ENCODE measurements at regions not wholly inside any gene's neighbourhood (a gene's known extent, or its start where the extent isn't known, plus 50 kb on each side); places are given as distances from the start of the nearest gene placed in this dataset.

GRCh38 chr10:31721096-31721495 lies 207.5 kb downstream of the ARHGAP12 start:
- no peak overlapping the region for H3K4me3 ChIP-seq (ENCODE audit: low read depth in 1 of 5, low read length in 5 of 5)
- H3K9me3 ChIP-seq (ENCODE audit: control insufficient read depth in 5 of 5, low read length in 5 of 5) = no peaks in the 10 kb centered on the region
- no peaks in the 10 kb centered on the region for H3K36me3 ChIP-seq (ENCODE audit: control insufficient read depth in 5 of 5, insufficient read depth in 5 of 5, low read length in 5 of 5)
- no peak overlapping the region for H3K9ac ChIP-seq (ENCODE audit: low read length in 5 of 5)
- no peak overlapping the region for H3K27ac ChIP-seq (ENCODE audit: low read depth, low read length)
- H3K4me1 ChIP-seq (ENCODE audit: control insufficient read depth in 5 of 5, insufficient read depth in 5 of 5, low read length in 5 of 5) = no peaks in the 10 kb centered on the region
- no peaks in the 10 kb centered on the region for H3K27me3 ChIP-seq (ENCODE audit: control insufficient read depth in 5 of 5, insufficient read depth in 4 of 5, low read length in 5 of 5)

GRCh38 chr10:31720546-31720945 lies 208.1 kb downstream of the ARHGAP12 start:
- H3K27me3 ChIP-seq (ENCODE audit: control insufficient read depth in 5 of 5, insufficient read depth in 4 of 5, low read length in 5 of 5) = no peaks in the 10 kb centered on the region
- no peaks in the 10 kb centered on the region for H3K36me3 ChIP-seq (ENCODE audit: control insufficient read depth in 5 of 5, insufficient read depth in 5 of 5, low read length in 5 of 5)
- H3K4me3 ChIP-seq (ENCODE audit: low read depth in 1 of 5, low read length in 5 of 5) = no peak overlapping the region
- H3K27ac ChIP-seq (ENCODE audit: low read depth, low read length) = no peak overlapping the region
- no peak overlapping the region for H3K9ac ChIP-seq (ENCODE audit: low read length in 5 of 5)
- H3K4me1 ChIP-seq (ENCODE audit: control insufficient read depth in 5 of 5, insufficient read depth in 5 of 5, low read length in 5 of 5) = no peaks in the 10 kb centered on the region
- H3K9me3 ChIP-seq (ENCODE audit: control insufficient read depth in 5 of 5, low read length in 5 of 5) = no peaks in the 10 kb centered on the region

- H3K9me3 ChIP-seq (ENCODE audit: control insufficient read depth in 5 of 5, low read length in 5 of 5) = peaks cover 3 to 24% (median 9%) of the 10 kb centered on the region in 5 donors
- no peak overlapping the region for H3K4me3 ChIP-seq (ENCODE audit: low read depth in 1 of 5, low read length in 5 of 5)
- peaks cover 14 to 52% (median 47%) of the 10 kb centered on the region in 5 donors for H3K4me1 ChIP-seq (ENCODE audit: control insufficient read depth in 5 of 5, insufficient read depth in 5 of 5, low read length in 5 of 5)
- peak overlapping the region; percentile 84 for H3K27ac ChIP-seq (ENCODE audit: low read depth, low read length)
- H3K27me3 ChIP-seq (ENCODE audit: control insufficient read depth in 5 of 5, insufficient read depth in 4 of 5, low read length in 5 of 5) = no peaks in the 10 kb centered on the region
- H3K36me3 ChIP-seq (ENCODE audit: control insufficient read depth in 5 of 5, insufficient read depth in 5 of 5, low read length in 5 of 5) = no peaks in the 10 kb centered on the region
- H3K9ac ChIP-seq (ENCODE audit: low read length in 5 of 5) = no peak overlapping the region
Measured at GRCh38 chr10:31709476-31709875, 219.2 kb downstream of the ARHGAP12 start.

GRCh38 chr10:31709028-31709427 lies 219.6 kb downstream of the ARHGAP12 start:
- Histone ChIP-seq H3K4me3 (ENCODE audit: low read depth in 1 of 5, low read length in 5 of 5) (no peak overlapping the region), H3K36me3 (ENCODE audit: control insufficient read depth in 5 of 5, insufficient read depth in 5 of 5, low read length in 5 of 5) (no peaks in the 10 kb centered on the region), H3K9ac (ENCODE audit: low read length in 5 of 5) (no peak overlapping the region), H3K27ac (ENCODE audit: low read depth, low read length) (peak overlapping the region; percentile 84), H3K27me3 (ENCODE audit: control insufficient read depth in 5 of 5, insufficient read depth in 4 of 5, low read length in 5 of 5) (no peaks in the 10 kb centered on the region), H3K4me1 (ENCODE audit: control insufficient read depth in 5 of 5, insufficient read depth in 5 of 5, low read length in 5 of 5) (peaks cover 14 to 56% (median 51%) of the 10 kb centered on the region in 5 donors), H3K9me3 (ENCODE audit: control insufficient read depth in 5 of 5, low read length in 5 of 5) (peaks cover 3 to 24% (median 9%) of the 10 kb centered on the region in 5 donors)

- Histone ChIP-seq H3K9me3 (ENCODE audit: control insufficient read depth in 5 of 5, low read length in 5 of 5) (peaks cover 3 to 24% (median 9%) of the 10 kb centered on the region in 5 donors), H3K27ac (ENCODE audit: low read depth, low read length) (peak overlapping the region; percentile 84), H3K36me3 (ENCODE audit: control insufficient read depth in 5 of 5, insufficient read depth in 5 of 5, low read length in 5 of 5) (no peaks in the 10 kb centered on the region), H3K4me3 (ENCODE audit: low read depth in 1 of 5, low read length in 5 of 5) (no peak overlapping the region), H3K9ac (ENCODE audit: low read length in 5 of 5) (peak overlapping the region in 1 of 5 donors; percentile 53), H3K4me1 (ENCODE audit: control insufficient read depth in 5 of 5, insufficient read depth in 5 of 5, low read length in 5 of 5) (peaks cover 14 to 57% (median 52%) of the 10 kb centered on the region in 5 donors), H3K27me3 (ENCODE audit: control insufficient read depth in 5 of 5, insufficient read depth in 4 of 5, low read length in 5 of 5) (no peaks in the 10 kb centered on the region)
Measured at GRCh38 chr10:31708474-31708873, 220.2 kb downstream of the ARHGAP12 start.

GRCh38 chr10:31708046-31708445 lies 220.6 kb downstream of the ARHGAP12 start:
- Histone ChIP-seq H3K36me3 (ENCODE audit: control insufficient read depth in 5 of 5, insufficient read depth in 5 of 5, low read length in 5 of 5) (no peaks in the 10 kb centered on the region), H3K4me1 (ENCODE audit: control insufficient read depth in 5 of 5, insufficient read depth in 5 of 5, low read length in 5 of 5) (peaks cover 14 to 57% (median 52%) of the 10 kb centered on the region in 5 donors), H3K9ac (ENCODE audit: low read length in 5 of 5) (peak overlapping the region in 2 of 5 donors; percentile 53 to 66), H3K4me3 (ENCODE audit: low read depth in 1 of 5, low read length in 5 of 5) (peak overlapping the region in 2 of 5 donors; percentile 10 to 40), H3K27me3 (ENCODE audit: control insufficient read depth in 5 of 5, insufficient read depth in 4 of 5, low read length in 5 of 5) (no peaks in the 10 kb centered on the region), H3K9me3 (ENCODE audit: control insufficient read depth in 5 of 5, low read length in 5 of 5) (peaks cover 3 to 24% (median 9%) of the 10 kb centered on the region in 5 donors), H3K27ac (ENCODE audit: low read depth, low read length) (peak overlapping the region; percentile 84)

DNA sequence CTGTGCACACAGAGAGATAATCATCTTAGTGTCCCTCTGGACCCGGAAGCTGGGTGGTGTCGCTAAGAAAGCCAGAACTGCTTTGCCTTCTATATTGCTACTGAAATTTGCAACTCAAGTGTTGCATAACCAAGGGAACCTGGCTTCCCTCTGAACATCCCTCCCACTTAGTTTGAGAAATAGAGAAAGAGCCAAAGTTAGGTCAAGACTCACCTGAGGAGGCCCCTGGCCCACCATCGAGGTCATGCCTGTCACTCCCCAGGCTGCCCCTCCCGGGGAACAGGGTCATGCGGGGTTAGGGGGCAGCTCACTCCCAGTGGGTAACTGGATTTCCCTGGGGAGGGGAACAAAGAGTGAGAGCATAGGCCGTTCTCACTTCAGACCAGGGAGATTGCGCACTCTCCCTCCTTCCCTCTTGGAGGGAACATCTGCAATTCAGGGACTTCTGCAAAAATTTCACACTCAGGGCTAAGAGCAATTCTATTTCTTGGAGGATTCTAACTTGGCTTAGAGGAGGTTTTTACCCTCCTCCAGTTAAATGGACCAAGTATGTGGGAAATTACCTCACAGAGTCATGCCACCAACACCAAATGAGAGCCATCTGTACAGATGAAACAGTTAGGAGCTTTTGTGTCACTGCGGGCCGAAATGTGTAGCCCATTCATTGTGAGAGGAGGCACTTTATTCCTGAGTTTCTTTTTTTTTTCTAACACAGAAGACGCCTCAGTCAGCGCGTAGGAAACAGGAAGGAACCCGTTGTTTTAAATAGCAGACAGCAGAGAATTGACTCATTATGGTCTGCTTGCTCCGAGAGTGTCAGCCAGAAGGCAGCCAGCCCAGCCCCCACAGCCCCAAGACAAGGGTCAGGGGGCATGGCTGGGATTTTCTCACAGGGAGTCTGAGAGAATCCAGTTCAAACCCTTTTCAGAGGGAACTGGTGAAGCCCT lies 221.3 kb downstream of the ARHGAP12 start:
- no peaks in the 10 kb centered on the region for H3K36me3 ChIP-seq (ENCODE audit: control insufficient read depth in 5 of 5, insufficient read depth in 5 of 5, low read length in 5 of 5)
- peak overlapping the region in 4 of 5 donors; percentile 7 to 66 (median 43) for H3K9ac ChIP-seq (ENCODE audit: low read length in 5 of 5)
- peak overlapping the region; percentile 14 to 53 (median 46) for H3K4me3 ChIP-seq (ENCODE audit: low read depth in 1 of 5, low read length in 5 of 5)

DNA sequence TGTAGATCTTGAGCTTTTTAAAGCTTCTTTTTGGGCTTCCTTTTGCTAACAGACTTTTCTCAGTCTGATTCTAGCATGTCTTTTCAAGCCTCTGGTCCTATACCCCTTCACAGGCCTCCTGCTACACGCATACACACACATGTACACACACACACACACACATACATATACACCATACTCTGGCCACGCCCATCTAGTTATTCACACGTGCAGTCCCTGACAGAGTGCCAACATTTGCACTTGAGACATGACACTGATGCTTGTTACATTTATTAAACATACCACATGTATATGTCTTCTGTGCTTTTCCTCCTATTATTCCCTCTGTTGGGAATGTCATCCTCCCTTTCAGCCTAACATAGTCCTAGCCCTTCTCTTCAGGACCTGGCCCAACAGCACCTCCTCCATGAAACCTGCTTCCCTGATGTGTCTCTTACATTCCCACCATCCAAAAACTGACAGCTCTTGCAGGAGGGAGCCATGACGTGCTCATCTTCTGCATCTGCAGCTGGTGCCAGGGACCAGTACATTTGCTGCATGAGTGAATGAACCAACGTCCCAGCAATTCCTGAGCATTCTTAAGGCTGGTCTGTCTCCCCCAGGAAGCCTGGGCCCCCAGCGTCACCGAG lies 222.1 kb downstream of the ARHGAP12 start:
- peak overlapping the region in 2 of 5 donors; percentile 51 to 66 for H3K9ac ChIP-seq (ENCODE audit: low read length in 5 of 5)
- peaks cover 14 to 66% (median 59%) of the 10 kb centered on the region in 5 donors for H3K4me1 ChIP-seq (ENCODE audit: control insufficient read depth in 5 of 5, insufficient read depth in 5 of 5, low read length in 5 of 5)
- H3K27me3 ChIP-seq (ENCODE audit: control insufficient read depth in 5 of 5, insufficient read depth in 4 of 5, low read length in 5 of 5) = no peaks in the 10 kb centered on the region
- H3K9me3 ChIP-seq (ENCODE audit: control insufficient read depth in 5 of 5, low read length in 5 of 5) = peaks cover 0 to 16% (median 4%) of the 10 kb centered on the region in 5 donors
- no peaks in the 10 kb centered on the region for H3K36me3 ChIP-seq (ENCODE audit: control insufficient read depth in 5 of 5, insufficient read depth in 5 of 5, low read length in 5 of 5)
- peak overlapping the region; percentile 14 to 53 (median 46) for H3K4me3 ChIP-seq (ENCODE audit: low read depth in 1 of 5, low read length in 5 of 5)
- peak overlapping the region; percentile 84 for H3K27ac ChIP-seq (ENCODE audit: low read depth, low read length)

More for the DNA sequence above, 221.3 kb downstream of the ARHGAP12 start:
- H3K27me3 ChIP-seq (ENCODE audit: control insufficient read depth in 5 of 5, insufficient read depth in 4 of 5, low read length in 5 of 5) = no peaks in the 10 kb centered on the region
- H3K9me3 ChIP-seq (ENCODE audit: control insufficient read depth in 5 of 5, low read length in 5 of 5) = peaks cover 3 to 22% (median 9%) of the 10 kb centered on the region in 5 donors
- H3K27ac ChIP-seq (ENCODE audit: low read depth, low read length) = peak overlapping the region; percentile 84
- peaks cover 14 to 59% (median 52%) of the 10 kb centered on the region in 5 donors for H3K4me1 ChIP-seq (ENCODE audit: control insufficient read depth in 5 of 5, insufficient read depth in 5 of 5, low read length in 5 of 5)

- Histone ChIP-seq H3K9ac (ENCODE audit: low read length in 5 of 5) (peak overlapping the region in 1 of 5 donors; percentile 28), H3K36me3 (ENCODE audit: control insufficient read depth in 5 of 5, insufficient read depth in 5 of 5, low read length in 5 of 5) (no peaks in the 10 kb centered on the region), H3K4me1 (ENCODE audit: control insufficient read depth in 5 of 5, insufficient read depth in 5 of 5, low read length in 5 of 5) (peaks cover 14 to 80% (median 69%) of the 10 kb centered on the region in 5 donors), H3K4me3 (ENCODE audit: low read depth in 1 of 5, low read length in 5 of 5) (no peak overlapping the region), H3K27ac (ENCODE audit: low read depth, low read length) (no peak overlapping the region), H3K9me3 (ENCODE audit: control insufficient read depth in 5 of 5, low read length in 5 of 5) (peaks cover 0 to 4% (median 0%) of the 10 kb centered on the region in 5 donors), H3K27me3 (ENCODE audit: control insufficient read depth in 5 of 5, insufficient read depth in 4 of 5, low read length in 5 of 5) (no peaks in the 10 kb centered on the region)
Measured at GRCh38 chr10:31705136-31705535, 223.5 kb downstream of the ARHGAP12 start.

DNA sequence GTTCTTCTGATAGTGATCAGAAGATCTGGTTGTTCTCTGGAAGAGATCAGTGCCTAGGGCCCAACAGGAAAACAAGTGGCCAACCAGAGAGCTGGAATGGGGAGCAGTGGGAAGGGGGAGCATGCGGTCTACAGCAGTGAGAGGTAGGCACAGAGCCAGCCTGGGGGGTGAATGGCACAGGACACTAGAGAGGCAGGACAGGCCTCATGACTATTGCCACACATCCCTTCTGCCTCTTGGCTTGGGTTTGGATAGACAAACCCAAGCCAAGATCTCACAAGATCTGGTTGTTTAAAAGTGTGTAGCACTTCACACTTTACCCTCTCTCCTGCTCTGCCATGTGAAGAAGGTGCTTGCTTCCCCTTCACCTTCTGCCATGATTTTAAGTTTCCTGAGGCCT lies 224.4 kb downstream of the ARHGAP12 start:
- Histone ChIP-seq H3K4me1 (ENCODE audit: control insufficient read depth in 5 of 5, insufficient read depth in 5 of 5, low read length in 5 of 5) (peaks cover 20 to 86% (median 73%) of the 10 kb centered on the region in 5 donors), H3K9me3 (ENCODE audit: control insufficient read depth in 5 of 5, low read length in 5 of 5) (no peaks in the 10 kb centered on the region), H3K27ac (ENCODE audit: low read depth, low read length) (no peak overlapping the region), H3K36me3 (ENCODE audit: control insufficient read depth in 5 of 5, insufficient read depth in 5 of 5, low read length in 5 of 5) (no peaks in the 10 kb centered on the region), H3K9ac (ENCODE audit: low read length in 5 of 5) (no peak overlapping the region), H3K4me3 (ENCODE audit: low read depth in 1 of 5, low read length in 5 of 5) (no peak overlapping the region), H3K27me3 (ENCODE audit: control insufficient read depth in 5 of 5, insufficient read depth in 4 of 5, low read length in 5 of 5) (no peaks in the 10 kb centered on the region)
